HAP-1 (cell line): ENCODE measurements at regions not wholly inside any gene's neighbourhood (a gene's known extent, or its start where the extent isn't known, plus 50 kb on each side); places are given as distances from the start of the nearest gene placed in this dataset.

Experiments
- DNase-seq, 2 experiments: peaks; one replicate each; pipeline ENCODE4 v3.0.0-alpha.2; 2016 to 2020; ENCODE audit warnings: low spot score in 2 of 2
- H3K27me3 ChIP-seq: fragments of 250-450 bp; sonication (Bioruptor Pico); 2 replicates; pipeline ENCODE4 v1.5.1; 2020; ENCODE audit warnings: low read depth, mild to moderate bottlenecking, moderate library complexity
- H3K36me3 ChIP-seq: fragments of 250-450 bp; sonication (Bioruptor Pico); replicated peaks from 2 replicates; pipeline ENCODE4 v1.5.1; 2020; ENCODE audit warnings: mild to moderate bottlenecking
- H3K4me1 ChIP-seq: fragments of 250-450 bp; sonication (Bioruptor Pico); 2 replicates; pipeline ENCODE4 v1.5.1; 2020; ENCODE audit warnings: mild to moderate bottlenecking
- H3K4me3 ChIP-seq: fragments of 250-450 bp; sonication (Bioruptor Pico); 2 replicates; pipeline ENCODE4 v1.5.1; 2020; ENCODE audit warnings: mild to moderate bottlenecking, moderate library complexity
- H3K9me3 ChIP-seq: fragments of 250-450 bp; sonication (Bioruptor Pico); 2 replicates; pipeline ENCODE4 v1.5.1; 2020; ENCODE audit warnings: mild to moderate bottlenecking, moderate library complexity
- in situ Hi-C: fragments of 300-500 bp; cut with MboI; formaldehyde crosslinking; loops from 3 replicates; pipeline ENCODE4 v1.14.3; 2020; ENCODE audit warnings: low sequenced_read_pairs, inconsistent platforms, mixed read lengths

DNA sequence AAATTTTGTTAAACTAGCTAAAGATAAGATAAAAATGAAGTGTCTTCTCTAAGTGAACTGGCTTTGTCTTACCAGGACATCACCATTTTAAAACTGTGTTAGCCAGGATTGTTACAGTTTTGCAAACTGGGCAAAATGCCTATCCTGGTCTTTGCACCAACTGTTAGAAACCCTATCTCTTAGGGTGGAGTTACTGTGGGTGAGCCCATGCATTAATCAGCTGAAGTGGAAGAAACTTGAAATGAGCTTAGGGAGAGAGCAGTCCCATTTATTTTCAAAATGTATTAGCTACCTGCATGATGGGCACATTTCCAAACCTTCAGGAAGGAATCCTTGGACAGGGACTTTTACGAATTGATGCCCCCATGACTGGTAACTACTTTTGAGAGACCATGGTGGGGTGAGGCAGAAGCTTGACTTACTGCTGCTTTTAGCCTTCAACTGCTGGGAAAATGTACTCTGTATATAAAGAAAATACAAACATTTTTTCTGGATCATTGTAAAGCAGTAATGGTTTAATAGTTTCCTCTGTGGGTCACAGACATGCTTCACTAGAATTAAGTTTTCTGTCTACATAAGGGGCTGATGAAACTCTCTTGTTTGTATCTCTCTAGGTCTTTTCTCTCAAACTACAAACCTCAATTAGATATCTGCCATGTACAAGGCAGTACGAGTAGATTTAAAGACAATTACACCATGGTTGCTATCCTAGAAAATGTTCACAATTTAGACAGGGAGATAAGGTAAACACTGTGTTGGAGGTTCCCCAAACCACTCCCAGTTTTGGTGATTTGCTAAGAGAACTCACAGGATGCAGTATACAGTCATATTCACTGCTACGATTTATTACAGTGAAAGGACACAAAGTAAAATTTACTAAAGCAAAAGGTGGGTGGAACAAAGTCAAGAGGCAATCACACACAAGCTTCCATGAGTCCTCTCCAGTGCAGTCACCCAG lies 321.4 kb upstream of the MMADHC start:
- Histone ChIP-seq H3K4me3 (no peak overlapping the region), H3K27me3 (0 out of 2 replicates have a peak, but pooled peaks cover 2% of the 10 kb centered on the region), H3K9me3 (no peaks in the 10 kb centered on the region), H3K36me3 (no peaks in the 10 kb centered on the region), H3K4me1 (peaks cover 11% of the 10 kb centered on the region)
- DNase-seq: no peak
- in situ Hi-C loops: no loop called here

DNA sequence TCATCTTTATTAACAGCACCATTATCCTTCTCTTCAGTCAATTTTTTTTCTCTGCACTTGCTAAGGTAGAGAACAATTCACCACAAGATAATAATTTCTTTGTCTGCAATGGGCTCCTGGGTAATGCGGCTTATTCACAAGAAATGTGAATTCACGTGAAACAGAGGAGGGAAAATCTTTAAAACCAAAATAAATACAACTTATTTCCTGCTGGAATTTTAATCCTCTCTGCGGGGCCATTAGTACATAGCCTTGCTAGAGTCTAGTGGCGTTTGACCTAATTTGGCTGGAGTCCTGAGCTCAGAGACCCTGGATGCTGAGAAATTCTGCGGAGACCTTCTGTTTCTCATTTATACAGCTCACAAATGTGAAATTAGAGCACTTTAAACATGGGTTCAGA lies 319.3 kb upstream of the MMADHC start:
- in situ Hi-C loops: no loop called here
- H3K4me3 ChIP-seq: no peak overlapping the region
- no peaks in the 10 kb centered on the region for H3K9me3 ChIP-seq
- H3K27me3 ChIP-seq: 0 out of 2 replicates have a peak, but pooled peaks cover 2% of the 10 kb centered on the region
- H3K4me1 ChIP-seq: peaks cover 11% of the 10 kb centered on the region
- H3K36me3 ChIP-seq: no peaks in the 10 kb centered on the region
- DNase-seq: peak; percentile 44 to 69

DNA sequence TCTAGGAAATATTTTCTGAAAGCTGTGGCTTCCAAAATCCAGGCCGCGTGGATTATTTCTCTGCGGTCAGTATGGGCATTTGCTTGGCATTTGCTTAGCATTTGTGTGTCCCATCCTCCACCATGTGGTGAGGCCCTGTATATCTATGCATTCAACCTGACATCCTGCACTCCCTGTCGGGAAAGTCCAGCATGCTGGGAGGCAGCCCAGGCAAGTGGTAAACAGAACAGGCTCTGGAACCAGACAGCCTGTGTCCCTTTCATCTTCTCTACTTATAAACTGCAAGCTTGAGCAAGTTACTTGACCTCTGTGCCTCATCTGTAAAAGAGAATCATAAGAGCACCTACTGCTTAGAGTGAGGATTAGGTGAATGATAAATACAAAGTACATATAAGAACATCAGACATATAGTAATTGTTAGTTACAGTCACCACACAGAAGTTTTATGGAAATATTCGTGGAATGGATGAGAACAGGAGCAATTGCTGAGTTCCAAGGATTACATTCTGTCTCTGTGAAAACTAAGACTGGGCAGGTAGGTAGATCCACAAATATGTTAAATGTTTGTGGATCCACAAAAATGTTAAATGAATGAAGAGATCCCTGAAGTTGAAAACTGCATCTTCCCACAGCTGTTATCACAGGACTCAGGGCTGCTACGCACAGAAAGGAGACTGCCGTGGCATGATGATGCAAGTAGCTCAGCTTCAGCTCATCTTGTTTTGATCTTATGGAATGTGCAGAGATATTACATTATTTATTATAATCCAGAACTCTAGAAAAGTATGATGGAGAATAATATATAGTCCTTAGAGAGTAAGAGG lies 317.0 kb upstream of the MMADHC start:
- in situ Hi-C loops: no loop called here
- Histone ChIP-seq H3K9me3 (no peaks in the 10 kb centered on the region), H3K36me3 (no peaks in the 10 kb centered on the region), H3K4me1 (peaks cover 18% of the 10 kb centered on the region), H3K27me3 (0 out of 2 replicates have a peak, but pooled peaks cover 2% of the 10 kb centered on the region), H3K4me3 (no peak overlapping the region)
- no peak for DNase-seq

DNA sequence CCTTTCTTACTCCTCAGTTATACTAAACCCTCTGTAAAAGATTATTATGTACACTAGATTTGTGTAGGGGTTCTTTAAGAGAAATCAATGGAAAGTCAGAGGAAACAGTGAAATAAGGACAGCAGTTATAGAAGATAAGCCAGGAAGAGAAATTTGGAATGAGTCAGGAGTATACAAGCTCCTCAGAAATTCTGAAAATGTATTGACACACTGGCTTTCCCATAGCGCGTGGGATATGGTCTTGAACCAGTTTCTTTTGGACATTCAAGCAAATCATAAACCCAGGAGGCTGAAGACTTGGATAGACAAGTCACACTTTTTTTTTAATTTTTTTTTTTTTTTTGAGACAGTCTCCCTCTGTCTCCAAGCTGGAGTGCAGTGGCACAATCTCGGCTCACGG lies 316.1 kb upstream of the MMADHC start:
- in situ Hi-C loops: no loop called here
- Histone ChIP-seq H3K4me3 (no peak overlapping the region), H3K27me3 (no peaks in the 10 kb centered on the region), H3K36me3 (no peaks in the 10 kb centered on the region), H3K9me3 (no peaks in the 10 kb centered on the region), H3K4me1 (peaks cover 22% of the 10 kb centered on the region)
- no peak for DNase-seq

DNA sequence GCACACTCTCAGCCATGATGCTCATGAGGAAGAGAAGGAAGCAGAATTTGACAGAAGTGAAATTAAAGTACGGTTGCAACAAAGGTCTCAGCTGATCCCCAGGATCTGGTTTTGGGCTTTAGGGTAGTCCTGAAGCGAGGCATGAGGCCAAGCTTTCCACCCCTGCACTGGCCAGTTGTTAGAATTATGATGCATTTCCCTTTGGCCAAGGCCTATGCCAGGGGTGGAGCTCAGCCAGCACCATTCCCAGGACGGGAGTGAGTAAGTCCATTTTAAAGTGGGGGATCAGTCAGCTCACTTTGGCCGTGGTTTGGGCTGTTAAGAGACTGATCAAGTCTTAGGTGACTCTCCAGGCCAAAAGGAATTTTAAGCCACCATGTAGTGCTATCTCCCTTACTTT lies 314.5 kb upstream of the MMADHC start:
- in situ Hi-C loops: no loop called here
- Histone ChIP-seq H3K36me3 (no peaks in the 10 kb centered on the region), H3K4me3 (no peak overlapping the region), H3K9me3 (no peaks in the 10 kb centered on the region), H3K27me3 (no peaks in the 10 kb centered on the region), H3K4me1 (peaks cover 18% of the 10 kb centered on the region)
- no peak for DNase-seq

DNA sequence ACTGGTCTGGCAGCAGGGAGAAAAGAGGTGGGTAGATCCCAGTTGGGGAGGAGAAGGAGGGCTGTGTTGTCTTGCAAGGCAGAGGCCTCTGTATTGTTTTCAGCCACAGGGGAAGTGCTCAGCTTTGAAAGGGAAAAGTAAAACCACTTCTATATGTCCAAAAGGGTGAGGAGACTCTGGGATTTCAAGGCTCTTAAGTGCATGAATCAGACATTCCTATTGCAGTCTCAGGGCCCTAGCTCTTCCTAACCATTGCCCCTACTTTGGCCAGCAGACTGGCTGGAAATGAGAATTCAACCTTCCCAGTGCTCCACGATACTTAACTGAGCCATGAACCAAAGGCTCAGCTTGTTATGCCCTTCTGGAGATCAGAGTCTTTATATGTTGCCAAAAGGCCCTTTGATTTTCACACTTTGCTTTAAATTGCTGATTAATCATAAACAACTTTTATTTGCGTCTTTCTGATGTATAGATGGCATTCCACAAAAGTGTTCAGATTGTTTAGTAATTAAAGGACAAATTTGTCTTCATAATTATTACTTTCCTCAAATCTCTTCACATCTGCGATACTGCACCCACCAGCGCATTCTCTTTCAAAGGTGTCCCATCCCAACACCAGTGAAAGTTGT lies 313.8 kb upstream of the MMADHC start:
- DNase-seq: no peak
- Histone ChIP-seq H3K27me3 (no peaks in the 10 kb centered on the region), H3K4me1 (peaks cover 13% of the 10 kb centered on the region), H3K4me3 (no peak overlapping the region), H3K36me3 (no peaks in the 10 kb centered on the region), H3K9me3 (no peaks in the 10 kb centered on the region)
- in situ Hi-C loops: no loop called here

DNA sequence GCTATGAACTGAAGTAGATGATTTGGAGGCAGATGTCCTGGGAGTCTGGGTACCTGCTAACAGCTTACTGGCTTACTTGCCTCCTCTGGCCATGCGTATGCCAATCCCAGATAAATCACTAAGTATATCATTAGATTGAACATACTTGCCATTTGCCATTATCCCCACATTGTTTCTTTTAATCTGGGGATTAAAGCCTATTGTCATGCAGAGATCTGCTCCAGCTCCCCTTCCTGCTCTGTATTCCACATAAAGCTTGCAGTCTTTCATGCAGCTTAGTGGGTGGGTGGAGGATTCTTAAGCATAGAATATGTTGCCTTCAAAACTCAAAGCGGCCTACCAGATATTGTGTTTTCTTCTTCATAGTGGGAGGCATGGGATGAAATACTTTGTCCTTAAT lies 311.8 kb upstream of the MMADHC start:
- in situ Hi-C loops: no loop called here
- peak; percentile 56 to 83 for DNase-seq
- no peak overlapping the region for H3K4me3 ChIP-seq

DNA sequence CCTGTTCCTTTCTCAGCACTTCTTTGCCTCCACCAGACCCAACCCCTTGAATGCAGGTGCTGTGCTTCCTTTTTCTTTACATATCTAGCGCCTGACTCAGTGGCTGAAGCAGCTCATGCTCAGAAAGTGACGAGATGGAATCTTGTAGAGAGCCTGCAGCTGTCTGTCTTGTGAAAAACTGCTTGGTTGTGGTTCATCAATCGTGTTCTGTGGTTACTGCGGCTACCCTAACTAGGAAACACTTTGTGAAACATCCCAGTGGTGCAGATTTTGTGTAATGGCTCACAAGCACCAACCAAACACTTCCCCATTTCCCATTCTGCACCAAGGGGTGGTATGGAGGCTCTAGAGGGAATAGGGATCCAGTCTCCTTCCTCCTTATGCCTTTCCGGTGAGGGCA lies 307.2 kb upstream of the MMADHC start:
- no peak for DNase-seq
- no peaks in the 10 kb centered on the region for H3K36me3 ChIP-seq
- in situ Hi-C loops: no loop called here
- H3K4me1 ChIP-seq: peaks cover 6% of the 10 kb centered on the region
- H3K4me3 ChIP-seq: no peak overlapping the region
- no peaks in the 10 kb centered on the region for H3K27me3 ChIP-seq
- H3K9me3 ChIP-seq: no peaks in the 10 kb centered on the region

More for the DNA sequence above, 311.8 kb upstream of the MMADHC start:
- Histone ChIP-seq H3K9me3 (no peaks in the 10 kb centered on the region), H3K27me3 (no peaks in the 10 kb centered on the region), H3K36me3 (no peaks in the 10 kb centered on the region), H3K4me1 (peaks cover 11% of the 10 kb centered on the region)

DNA sequence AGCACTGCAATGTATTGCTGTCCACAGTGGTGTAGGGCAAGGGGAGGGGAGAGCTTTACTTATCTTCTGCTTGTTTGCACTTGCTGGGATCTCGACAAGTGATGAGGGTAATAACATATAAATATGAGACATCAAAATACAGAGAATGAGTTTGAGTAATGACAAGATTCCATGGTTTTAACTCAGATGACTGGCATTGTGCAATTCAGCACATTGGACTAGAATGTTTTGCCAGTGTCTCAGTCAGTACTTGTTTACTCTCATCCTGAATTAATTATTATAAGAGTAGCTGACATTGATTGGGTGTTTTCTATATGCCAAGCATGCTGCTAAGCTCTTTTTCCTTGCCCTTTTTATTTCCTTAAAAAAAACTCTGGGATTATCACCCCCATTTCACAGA lies 306.7 kb upstream of the MMADHC start:
- H3K27me3 ChIP-seq: 0 out of 2 replicates have a peak, but pooled peaks cover under 1% of the 10 kb centered on the region
- H3K36me3 ChIP-seq: no peaks in the 10 kb centered on the region
- no peak for DNase-seq
- peaks cover 3% of the 10 kb centered on the region; the same call in 1 of the 2 replicates for H3K4me1 ChIP-seq
- no peaks in the 10 kb centered on the region for H3K9me3 ChIP-seq
- in situ Hi-C loops: no loop called here
- H3K4me3 ChIP-seq: no peak overlapping the region

DNA sequence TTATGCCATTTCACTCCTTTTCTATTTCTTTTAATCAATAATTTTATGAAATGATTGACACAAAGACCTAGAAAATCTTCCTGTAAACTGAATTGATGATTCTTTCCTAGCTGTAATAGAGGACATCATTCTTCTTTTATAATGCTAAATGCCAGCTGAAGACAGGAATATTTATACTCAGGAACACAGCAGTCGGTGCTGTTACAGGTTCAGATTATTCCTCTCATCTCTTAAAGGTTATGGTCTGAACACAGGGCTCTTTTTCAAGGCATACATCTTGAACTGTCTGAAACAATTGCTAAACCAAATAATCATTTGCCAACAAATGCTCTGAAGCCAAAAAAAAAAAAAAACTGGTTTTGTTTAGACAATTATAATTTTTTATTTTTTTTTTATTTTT lies 305.0 kb upstream of the MMADHC start:
- Histone ChIP-seq H3K4me1 (no peaks in the 10 kb centered on the region), H3K27me3 (peaks cover 3% of the 10 kb centered on the region; the same call in 1 of the 2 replicates), H3K9me3 (no peaks in the 10 kb centered on the region), H3K36me3 (no peaks in the 10 kb centered on the region), H3K4me3 (no peak overlapping the region)
- in situ Hi-C loops: no loop called here
- DNase-seq: no peak

DNA sequence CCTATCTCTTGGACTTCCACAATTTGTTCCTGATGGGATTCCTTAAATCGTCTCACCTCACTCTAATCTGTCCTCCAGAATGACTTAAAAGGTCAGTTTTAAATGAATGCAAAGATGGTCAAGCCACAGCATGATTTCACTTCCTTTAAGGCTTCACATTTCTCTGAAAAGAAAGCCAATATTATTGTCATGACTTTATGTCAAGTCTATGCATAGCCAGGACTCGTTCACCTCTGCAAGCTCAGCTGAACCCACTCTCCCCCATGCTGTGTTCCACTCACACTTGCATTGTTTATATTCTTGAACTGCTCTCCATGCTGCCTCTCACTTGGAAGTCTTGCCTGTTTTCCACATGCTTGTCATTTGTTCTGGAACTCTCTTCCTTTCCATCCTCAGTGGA lies 298.4 kb upstream of the MMADHC start:
- peaks cover 3% of the 10 kb centered on the region; the same call in 1 of the 2 replicates for H3K27me3 ChIP-seq
- no peak overlapping the region for H3K4me3 ChIP-seq
- H3K4me1 ChIP-seq: no peaks in the 10 kb centered on the region
- H3K36me3 ChIP-seq: 0 out of 2 replicates have a peak, but pooled peaks cover 2% of the 10 kb centered on the region
- no peak for DNase-seq
- no peaks in the 10 kb centered on the region for H3K9me3 ChIP-seq
- in situ Hi-C loops: no loop called here

DNA sequence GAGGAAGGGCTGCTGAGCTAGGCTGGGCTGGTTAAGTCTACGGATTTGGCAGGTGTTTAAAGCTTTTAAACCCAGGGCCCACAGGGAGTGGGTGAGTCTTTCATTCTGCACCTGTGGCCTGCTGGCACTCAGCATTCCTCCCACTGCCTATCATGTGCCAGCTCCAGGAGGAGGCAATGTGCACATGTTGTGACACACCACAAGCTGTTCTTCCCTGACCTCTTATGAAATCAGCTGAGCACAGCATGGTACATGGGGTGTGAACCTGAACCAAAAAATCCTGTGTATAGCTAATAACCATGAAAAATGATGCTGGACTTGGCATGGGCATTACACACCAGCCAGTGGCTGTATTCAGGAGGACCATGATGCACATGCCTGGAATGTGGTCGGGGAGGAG lies 297.9 kb upstream of the MMADHC start:
- Histone ChIP-seq H3K27me3 (peaks cover 3% of the 10 kb centered on the region; the same call in 1 of the 2 replicates), H3K4me3 (no peak overlapping the region), H3K36me3 (0 out of 2 replicates have a peak, but pooled peaks cover 2% of the 10 kb centered on the region), H3K4me1 (no peaks in the 10 kb centered on the region), H3K9me3 (no peaks in the 10 kb centered on the region)
- no peak for DNase-seq
- in situ Hi-C loops: no loop called here

DNA sequence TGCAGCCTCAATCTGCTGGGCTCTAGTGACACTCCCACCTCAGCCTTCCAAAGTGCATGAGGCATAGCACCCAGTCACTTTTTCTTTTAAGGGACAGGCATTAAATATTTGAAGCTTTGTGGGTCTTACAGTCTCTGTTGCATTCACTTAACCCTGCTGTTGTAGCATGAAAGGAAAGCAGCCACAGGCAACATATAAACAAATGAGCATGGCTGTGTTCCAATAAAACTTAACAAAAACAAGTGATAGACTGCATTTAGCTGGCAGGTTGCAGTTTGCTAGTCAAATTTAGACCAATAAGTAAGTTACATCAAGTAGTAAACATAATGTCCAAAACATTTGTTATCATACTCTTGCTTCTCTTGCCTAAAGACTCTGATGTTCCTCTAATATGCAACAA lies 297.3 kb upstream of the MMADHC start:
- no peak for DNase-seq
- H3K4me1 ChIP-seq: no peaks in the 10 kb centered on the region
- H3K9me3 ChIP-seq: no peaks in the 10 kb centered on the region
- H3K27me3 ChIP-seq: peaks cover 3% of the 10 kb centered on the region; the same call in 1 of the 2 replicates
- in situ Hi-C loops: no loop called here
- H3K4me3 ChIP-seq: no peak overlapping the region
- H3K36me3 ChIP-seq: 0 out of 2 replicates have a peak, but pooled peaks cover 2% of the 10 kb centered on the region
